GM18511 (cell line): ENCODE measurements at regions not wholly inside any gene's neighbourhood (a gene's known extent, or its start where the extent isn't known, plus 50 kb on each side); places are given as distances from the start of the nearest gene placed in this dataset.

Source experiments
- ATAC-seq: cut with Tn5 transposase; IDR thresholded peaks from one replicate; pipeline ENCODE4 v1.9.1; 2021; ENCODE audit warnings: mild to moderate bottlenecking, moderate library complexity; ENCODE audit not compliant: unreplicated experiment

DNA sequence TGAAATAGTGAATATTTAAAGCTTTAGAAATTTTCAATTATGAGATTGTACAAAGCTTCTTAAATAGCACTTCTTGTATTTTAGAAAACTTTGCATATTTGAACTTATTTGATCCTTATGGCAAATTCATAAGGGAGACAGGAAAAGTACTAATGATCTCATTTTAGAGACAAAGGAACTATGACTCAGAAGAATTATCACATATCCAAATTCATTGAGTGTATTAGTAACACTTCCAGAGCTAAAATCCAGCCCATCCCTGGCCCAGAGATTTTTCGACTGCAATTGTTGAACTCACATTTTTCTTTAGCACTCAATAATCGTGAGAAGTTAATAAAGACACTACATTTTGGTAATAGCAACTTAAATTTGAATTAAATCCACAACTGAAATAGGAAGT lies 704.3 kb downstream of the EPM2A start:
- no peak for ATAC-seq

DNA sequence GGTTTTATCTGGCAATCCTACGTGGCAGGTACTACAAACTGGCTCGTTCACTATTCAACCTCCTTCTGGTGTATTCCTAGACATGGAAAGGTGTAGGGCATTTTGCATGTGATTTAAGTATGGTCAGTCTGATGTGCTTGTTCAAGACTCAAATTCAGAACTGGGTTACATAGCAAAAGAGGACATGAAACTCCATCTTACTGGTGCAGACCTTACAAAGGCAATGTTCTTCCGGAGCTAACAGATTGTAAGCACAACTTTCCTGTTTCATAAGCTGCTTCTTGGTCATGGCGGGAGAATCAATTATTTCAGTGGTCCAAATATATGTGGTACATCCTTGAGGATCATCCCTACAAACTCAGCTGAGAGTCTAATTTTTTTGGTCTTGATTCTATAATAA lies 703.4 kb downstream of the EPM2A start:
- no peak for ATAC-seq

DNA sequence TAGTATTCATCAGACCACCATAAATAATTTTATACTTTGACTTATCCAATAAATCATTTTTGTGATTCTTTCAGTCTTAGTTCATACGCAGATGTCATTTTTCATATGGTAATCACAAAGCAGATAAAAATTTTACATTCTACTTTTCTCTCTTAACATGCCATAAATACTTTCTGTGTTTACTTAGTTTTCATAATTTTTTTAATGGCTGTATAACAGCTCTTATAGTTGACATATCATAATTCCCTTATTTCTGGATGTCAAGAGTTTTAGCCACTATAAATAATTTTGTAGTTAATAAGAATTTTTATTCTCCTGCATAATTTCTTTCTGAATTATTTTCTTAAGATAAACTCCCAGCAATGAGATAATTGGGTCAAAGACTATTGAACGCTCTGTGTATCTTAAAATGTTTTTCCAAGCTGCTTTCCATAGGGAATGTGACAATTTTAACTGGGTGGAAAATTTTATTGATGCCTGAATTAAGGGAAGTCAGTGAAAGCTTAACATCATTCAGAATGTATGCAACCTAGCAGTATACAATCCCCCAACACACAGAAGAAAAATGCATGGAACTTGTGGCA lies 702.7 kb downstream of the EPM2A start:
- no peak for ATAC-seq

DNA sequence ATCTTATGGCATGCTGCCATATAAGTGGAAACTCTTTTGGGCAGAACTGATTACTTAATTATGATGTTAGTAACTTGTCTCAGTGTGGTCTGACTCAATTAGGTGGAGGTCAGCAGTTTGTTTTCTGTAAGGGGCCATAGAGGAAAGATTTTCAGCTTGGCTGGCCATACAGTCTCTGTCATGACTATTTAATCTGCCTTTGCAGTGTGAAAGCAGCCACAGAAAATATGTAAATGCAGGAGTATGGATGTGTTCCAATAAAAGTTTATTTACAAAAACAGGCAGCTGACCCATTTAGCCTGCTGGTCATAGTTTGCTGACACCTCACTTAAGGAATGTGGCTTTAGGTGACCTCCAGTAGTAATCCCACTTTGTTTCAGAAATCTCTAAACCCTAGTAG lies 700.7 kb downstream of the EPM2A start:
- ATAC-seq, result no peak

DNA sequence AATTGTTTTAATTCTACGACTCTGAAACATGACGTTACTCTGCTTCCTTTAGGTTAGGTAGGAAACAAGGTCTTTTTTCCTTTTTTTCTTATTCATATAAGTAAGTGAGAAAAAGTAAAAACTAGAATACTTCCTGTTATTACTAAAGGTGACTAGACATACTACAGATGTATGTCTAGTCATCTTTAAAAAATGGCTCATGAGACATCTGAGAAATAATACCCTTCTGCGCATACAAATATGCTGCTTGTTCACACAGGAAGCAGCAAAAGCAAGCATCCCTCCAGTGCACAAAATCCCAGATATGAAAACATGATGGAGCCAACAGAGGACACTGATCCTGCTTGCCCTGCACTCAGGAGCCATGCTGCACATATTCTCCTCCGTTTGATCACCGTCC lies 699.1 kb downstream of the EPM2A start:
- no peak for ATAC-seq

DNA sequence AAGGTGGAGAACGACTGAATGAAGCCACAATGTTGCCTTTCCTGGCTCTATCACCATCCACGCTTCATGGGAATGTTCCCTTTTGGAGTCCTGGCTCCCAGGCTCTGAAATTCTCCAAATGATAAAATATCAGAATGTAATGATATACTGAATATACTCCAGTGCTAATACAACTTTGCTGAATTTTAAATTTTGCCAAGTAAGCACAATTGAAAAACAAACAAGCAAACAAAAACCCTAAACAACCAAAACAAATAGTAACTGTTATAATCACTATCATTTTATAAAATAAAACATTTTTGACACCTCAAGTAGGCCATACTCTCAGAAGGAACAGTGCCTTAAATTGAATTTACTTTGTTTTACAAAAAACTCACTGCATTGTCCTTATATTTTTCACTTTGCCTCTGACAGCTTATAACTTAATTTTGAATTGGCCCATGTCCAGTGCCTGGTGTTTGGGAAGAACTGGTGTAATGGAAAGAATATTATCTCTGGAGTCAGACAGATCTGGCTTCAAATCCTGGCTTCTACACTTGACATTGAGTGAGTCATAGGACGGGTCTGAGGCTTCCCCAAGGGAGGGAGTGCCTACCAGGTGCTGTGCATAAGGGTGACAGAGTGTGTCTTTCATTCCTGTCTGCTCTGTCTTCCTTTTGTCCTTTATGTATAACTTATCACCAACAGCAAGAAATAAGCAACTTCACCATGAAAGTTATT lies 698.3 kb downstream of the EPM2A start:
- ATAC-seq, result no peak

DNA sequence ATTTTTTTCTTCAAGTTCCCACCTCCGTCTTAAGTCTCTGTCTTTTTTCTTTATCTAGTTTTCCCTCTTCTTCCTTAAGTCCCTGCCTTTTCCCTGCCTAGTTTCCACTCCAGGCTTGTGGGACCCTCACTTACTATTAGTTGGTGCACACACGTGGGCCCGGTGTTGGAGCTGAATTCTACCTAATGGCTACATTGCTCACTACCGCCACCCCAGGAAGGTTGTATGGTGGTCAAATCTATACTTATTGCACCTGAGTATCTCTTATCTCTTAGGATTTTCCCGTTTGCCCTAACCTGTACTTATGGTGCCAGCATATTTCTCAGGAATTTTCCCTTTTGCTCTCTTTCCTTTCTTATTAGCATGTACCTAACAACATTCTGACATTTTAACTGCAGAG lies 692.8 kb downstream of the EPM2A start:
- no peak for ATAC-seq

DNA sequence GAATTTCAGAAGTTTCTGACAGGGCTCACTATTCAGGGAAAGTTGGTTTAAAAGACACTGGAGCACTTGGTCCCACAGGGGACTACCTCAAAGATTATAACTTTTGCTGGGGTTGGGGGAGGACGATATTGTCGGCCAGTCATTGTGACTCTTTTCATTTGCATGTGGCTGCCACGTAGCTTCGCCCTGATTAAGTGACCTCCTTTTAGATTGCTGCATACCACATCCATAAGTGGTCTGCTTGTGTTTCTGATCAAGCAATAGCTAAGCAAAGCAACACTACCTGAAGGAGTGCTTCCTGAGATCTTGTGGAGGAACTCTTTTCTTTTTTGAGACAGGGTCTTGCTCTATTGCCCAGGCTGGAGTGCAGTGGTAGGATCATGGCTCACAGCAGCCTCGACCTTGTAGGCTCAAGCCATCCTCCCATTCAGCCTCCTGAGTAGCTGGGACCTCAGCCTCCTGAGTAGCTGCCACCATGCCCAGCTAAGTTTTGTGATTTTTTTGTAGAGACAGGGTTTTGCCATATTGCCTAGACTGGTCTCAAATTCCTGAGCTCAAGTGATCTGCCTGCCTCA lies 691.3 kb downstream of the EPM2A start:
- no peak for ATAC-seq

DNA sequence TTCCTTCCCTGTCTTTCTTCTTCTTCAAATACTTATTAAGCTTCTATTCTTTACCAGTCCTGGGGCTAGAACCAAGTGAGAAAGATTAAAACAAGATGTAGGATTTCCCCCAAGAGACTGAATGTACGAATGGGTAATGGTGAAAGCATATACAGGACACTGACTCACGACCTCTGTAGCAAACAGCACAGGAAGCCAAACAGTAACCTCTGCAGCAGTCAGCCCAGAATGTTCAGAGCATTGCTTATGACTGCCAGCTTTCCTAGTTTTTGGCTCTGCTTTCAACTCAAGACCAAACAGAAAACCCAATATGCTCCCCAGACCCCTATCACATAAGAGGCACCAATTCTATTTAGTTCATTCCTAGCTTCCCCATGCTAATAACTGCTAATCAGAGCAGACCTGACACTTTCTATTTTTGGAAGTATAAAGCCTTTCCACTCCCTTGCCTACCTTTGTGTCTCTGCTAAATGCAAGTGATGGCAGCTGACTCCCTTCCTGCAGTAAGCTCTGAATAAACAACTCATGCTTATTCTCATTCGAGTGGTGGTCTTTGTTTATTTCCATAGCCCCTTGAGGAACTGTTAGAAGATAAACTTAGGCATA lies 690.6 kb downstream of the EPM2A start:
- no peak for ATAC-seq

DNA sequence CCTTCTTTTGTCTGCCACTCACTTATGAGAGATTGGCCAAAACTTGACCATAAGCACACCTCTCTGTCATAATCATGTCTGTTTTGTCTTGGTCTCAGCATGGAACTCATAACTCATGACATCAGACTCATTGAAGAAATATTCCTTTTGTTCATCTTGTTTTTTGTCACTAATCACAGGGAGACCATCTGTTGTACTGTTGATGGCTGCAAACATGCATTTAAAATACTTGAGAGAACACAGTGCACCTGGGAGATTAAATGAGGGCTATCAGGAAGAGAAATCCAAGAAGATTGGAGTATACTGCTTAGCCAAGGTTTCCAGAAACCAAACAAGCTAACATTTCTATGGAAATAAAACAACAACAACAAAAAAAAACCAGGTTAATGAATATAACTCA lies 689.7 kb downstream of the EPM2A start:
- ATAC-seq, result no peak

DNA sequence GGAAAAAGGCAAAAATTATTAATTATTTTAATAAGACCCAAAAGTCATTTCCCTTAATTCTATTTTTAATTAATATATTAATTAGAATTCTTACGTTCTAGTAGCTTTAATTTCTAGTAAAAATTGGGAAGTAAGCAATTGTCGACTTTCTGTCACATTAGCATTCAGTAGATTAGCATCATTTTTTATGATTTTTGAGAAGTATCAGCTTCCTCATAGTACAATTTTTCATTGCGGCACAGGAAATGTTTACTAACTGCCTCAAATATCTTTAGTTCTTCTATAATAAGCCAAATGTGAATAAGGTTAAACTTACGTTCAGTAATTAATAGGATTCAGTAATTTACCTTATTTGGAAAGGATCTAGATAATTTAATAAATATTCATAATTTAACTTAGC lies 687.4 kb downstream of the EPM2A start:
- no peak for ATAC-seq

DNA sequence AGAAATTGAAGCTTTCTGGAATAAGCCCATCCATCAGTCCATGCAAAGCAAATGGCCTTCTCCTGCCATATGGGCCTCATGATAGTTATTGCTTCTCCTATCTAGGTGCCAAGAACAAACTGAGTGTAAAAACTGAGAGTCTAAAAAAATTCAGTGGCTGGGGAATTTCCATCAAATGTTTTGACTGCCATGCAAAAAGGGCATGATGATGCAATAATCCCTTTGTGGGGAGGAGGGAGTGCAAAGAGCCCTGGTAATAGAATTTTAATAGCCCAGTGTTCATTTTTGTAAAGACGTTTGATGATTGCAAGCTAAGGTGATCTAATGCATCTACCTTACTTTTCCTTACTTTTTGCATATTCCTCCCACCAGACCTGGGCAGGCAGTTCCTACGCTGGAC lies 683.7 kb downstream of the EPM2A start:
- ATAC-seq, result no peak

DNA sequence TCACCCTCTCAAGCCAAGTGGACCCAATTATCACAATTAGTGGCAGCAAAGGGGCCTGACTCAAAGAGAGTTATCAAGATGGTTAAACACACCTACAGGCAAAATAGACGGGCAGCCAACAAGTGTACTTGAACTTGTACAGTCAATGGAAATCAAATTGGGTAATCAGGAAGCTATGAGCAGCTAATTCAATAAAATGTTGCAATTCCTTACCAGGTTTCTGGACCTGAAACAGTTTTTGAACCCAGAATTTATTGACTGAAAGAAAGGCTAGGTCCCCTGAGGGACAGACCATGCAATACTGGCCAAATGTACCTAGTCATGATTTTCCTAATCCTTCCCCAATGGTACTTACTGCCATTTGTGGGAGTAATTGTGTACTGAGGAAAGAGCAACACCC lies 679.8 kb downstream of the EPM2A start:
- ATAC-seq, result no peak

DNA sequence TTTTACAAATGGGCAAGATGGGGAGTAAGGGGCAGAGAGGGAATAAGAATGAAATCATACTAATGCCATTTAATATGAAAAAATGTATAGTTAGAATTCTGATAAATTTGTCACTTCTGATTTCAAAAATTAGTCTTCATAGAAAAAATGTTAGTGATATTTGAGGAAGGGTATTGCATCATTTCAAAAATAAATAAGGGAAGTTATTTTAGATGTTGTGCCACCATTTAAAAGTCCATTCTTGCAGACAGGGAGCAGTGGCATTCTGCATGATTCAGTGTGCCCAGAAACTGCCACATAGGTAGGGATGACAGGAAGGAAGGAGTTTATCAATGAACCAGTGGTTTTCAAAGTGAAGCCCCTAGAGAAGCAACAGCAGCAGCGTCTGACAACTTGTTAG lies 674.6 kb downstream of the EPM2A start:
- ATAC-seq, result no peak

DNA sequence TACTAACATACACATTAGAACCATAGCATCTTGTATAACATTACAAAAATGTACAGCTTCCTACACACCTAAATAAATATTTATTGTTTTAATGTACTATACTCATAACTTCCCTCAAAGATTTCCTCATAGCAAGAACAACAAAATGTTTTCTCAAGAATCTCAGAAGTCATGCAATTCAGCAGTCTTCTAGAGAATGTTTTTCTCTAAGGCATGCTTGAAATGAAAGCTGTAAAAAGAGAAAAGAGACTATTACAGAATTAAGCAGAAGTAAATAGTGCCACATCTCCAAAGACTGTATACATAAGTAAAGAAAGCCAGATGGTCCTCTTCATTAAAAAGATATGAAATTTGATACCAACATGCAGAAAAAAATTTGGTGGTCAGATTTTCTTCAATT lies 672.2 kb downstream of the EPM2A start:
- ATAC-seq, result no peak

DNA sequence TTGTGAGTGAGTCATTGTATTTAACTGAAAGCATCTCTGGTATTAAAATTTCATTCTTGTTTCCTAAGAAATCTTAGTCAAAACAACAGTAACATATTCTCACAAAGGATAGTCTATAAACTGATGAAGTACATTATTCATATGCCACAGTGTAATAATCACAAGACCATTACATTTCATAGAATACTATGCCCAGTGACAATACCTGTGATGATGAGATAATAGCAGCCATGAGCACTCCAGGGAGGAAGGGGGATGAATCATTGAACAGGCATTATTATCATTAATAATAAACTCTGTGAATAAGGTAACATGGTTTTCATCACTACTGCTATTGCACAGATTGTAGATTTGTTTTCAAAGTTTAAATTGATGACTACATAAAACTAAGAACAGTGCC lies 667.9 kb downstream of the EPM2A start:
- ATAC-seq, result no peak

DNA sequence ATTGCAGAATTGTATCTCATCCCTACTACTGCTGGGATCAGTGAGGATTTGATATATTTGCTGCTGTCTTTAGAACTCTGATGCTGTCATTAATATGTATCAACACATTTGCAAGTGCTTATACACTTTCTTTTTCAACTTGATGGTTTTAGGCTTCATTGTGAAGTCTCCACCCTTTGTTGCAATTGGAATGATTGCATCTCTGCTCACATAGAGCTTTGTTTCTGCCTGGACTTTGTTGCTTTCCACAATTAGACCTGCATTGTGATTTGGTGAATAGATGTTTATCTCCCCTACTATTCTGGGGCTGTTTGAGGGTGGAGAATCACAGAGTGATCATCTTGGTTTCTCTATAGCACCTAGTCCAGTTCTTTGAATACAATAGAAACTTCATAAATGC lies 666.7 kb downstream of the EPM2A start:
- ATAC-seq, result no peak

DNA sequence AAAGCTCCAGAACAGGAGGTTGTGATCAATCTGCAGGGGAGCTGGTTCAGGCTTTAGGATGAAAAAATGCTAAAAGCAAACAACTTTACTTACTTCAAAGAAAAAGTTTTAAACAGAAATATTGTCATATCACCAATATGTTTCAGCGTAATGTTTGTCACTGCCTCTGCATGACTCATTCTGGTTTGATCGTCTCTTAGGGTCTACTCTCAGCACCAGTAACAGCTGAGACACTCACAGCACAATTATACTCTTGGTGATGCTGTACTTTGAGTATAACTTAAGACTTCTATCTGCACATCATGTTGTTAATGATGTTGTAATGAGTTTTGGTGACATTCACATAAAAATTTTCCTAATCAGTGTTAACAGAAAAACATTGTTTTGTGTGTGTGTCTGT lies 665.4 kb downstream of the EPM2A start:
- ATAC-seq, result no peak

DNA sequence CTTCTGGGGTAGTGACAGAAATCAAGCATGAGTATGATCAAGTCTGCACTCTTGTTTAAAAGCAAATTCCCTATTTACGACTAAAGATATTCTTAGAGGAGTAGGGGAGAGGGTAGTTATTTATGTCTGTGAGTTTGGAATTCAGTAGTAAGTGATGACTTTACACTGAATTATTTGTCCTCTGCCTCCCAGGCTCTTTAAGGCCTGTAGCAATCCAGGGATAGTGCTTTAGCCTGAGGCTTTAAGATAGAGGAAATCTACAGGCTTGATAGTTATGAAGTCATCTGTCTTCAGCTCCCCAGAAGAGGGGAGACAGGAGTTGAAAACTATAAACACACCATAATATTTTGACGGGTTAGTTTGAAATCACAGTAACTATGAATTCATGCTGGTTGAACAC lies 664.5 kb downstream of the EPM2A start:
- ATAC-seq, result no peak

DNA sequence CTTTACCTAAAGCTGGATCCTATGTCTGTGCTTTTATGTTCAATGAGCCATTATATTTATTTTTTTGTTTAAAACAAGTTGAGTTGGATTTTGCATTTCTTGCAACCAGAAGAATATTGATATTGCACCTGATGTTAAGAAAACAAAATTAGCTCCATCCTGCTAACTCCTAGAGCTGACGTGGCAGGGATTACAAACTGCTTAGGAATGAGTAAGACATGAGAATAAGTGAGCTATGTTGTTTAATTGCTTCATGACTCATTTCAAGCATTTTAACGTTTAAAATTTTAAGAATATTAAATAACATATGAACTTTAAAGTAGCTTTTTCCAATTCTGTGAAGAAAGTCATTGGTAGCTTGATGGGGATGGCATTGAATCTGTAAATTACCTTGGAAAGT lies 663.5 kb downstream of the EPM2A start:
- no peak for ATAC-seq

DNA sequence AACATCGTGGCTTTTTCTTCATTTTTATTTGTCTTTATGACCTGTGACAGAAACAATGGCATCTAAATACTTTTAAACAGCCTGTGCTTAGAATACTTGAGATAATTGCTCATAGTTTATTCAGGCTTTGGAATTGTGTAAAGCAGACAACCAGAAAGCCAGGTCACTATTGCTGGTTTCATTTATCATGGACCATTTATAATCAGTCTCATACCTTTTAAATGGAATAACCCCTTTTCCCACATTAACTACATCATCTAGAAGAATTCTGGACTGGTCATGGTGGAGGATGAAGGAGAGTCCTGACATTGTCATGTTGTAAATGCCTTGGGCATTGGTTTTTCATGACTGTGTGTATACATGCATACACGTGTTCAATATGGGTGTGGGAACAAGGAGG lies 661.5 kb downstream of the EPM2A start:
- no peak for ATAC-seq

DNA sequence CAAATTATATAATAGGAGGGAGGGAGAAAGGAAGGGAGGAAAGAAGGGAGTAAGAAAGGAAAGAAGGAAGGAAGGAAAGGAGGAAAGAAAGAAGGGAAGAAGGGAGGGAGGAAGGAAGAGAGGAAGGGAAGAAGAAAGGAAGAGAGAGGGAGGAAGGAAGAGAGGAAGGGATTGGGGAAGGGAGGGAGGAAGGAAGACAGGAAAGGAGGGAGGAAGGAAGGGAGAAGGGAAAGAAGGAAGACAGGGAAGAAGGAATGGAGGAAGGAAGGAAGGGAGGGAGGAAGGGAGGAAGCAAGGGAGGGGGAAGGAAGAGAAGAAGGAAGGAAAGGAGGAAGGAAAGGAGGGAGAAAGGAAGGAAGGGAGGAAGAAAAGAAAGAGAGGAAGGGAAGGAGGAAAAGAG lies 660.5 kb downstream of the EPM2A start:
- no peak for ATAC-seq
